HEK293 (cell line): ENCODE measurements at regions not wholly inside any gene's neighbourhood (a gene's known extent, or its start where the extent isn't known, plus 50 kb on each side); places are given as distances from the start of the nearest gene placed in this dataset.
A peak's percentile ranks its signal among the peaks of the same experiment; 100 is the strongest.
"Not testable (repeated sequence)": the region's sequence is repeated elsewhere in the genome, so short reads cannot be mapped to it uniquely, and the experiment has no call there.

Source experiments
- BCL11A ChIP-seq: fragments of 450-650 bp; formaldehyde crosslinking; IDR thresholded peaks from 2 replicates; pipeline ENCODE4 v1.5.1; 2016; ENCODE audit warnings: low read depth, missing biosample characterization, missing genetic modification characterization
- CTCF ChIP-seq: fragments of 450-650 bp; formaldehyde crosslinking; IDR thresholded peaks from 2 replicates; pipeline ENCODE4 v1.5.1; 2016; ENCODE audit warnings: missing biosample characterization, missing genetic modification characterization
- GFI1B ChIP-seq: fragments of 450-650 bp; formaldehyde crosslinking; IDR thresholded peaks from 2 replicates; pipeline ENCODE4 v1.5.1; 2016; ENCODE audit warnings: missing biosample characterization, missing genetic modification characterization
- REST ChIP-seq: fragments of 450-650 bp; formaldehyde crosslinking; IDR thresholded peaks from 2 replicates; pipeline ENCODE4 v1.5.1; 2016; ENCODE audit warnings: missing biosample characterization, missing genetic modification characterization
- SP2 ChIP-seq: fragments of 450-650 bp; formaldehyde crosslinking; IDR thresholded peaks from 2 replicates; pipeline ENCODE4 v1.5.1; 2016; ENCODE audit warnings: missing biosample characterization, missing genetic modification characterization
- ZBTB44 ChIP-seq: fragments of 450-650 bp; IDR thresholded peaks from 2 replicates; pipeline ENCODE4 v1.5.1; 2018; ENCODE audit warnings: missing biosample characterization, mild to moderate bottlenecking, missing genetic modification characterization
- ZNF138 ChIP-seq: fragments of 450-650 bp; formaldehyde crosslinking; IDR thresholded peaks from 2 replicates; pipeline ENCODE4 v1.5.1; 2016; ENCODE audit warnings: missing biosample characterization, missing genetic modification characterization, borderline replicate concordance
- ZNF24 ChIP-seq: fragments of 450-650 bp; formaldehyde crosslinking; IDR thresholded peaks from 2 replicates; pipeline ENCODE4 v1.5.1; 2016; ENCODE audit warnings: missing biosample characterization, missing genetic modification characterization
- ZNF274 ChIP-seq, 2 experiments: fragments of 200-500 bp in 1 of 2; fragments of 450-650 bp in 1 of 2; sonication (Bioruptor generic) in 1 of 2; formaldehyde crosslinking in 1 of 2; IDR thresholded peaks; 2 replicates each; pipeline versions ENCODE4 v1.5.1 to v1.6.1; 2014 to 2016; ENCODE audit warnings: borderline replicate concordance in 1 of 2, inconsistent platforms in 1 of 2, low read length in 1 of 2, missing biosample characterization in 1 of 2, missing genetic modification characterization in 1 of 2
- ZNF473 ChIP-seq: fragments of 450-650 bp; formaldehyde crosslinking; IDR thresholded peaks from 2 replicates; pipeline ENCODE4 v1.5.1; 2017; ENCODE audit warnings: missing biosample characterization, missing genetic modification characterization
- ZNF558 ChIP-seq: fragments of 450-650 bp; formaldehyde crosslinking; IDR thresholded peaks from 2 replicates; pipeline ENCODE4 v1.5.1; 2016; ENCODE audit warnings: missing biosample characterization, missing genetic modification characterization
- ZSCAN16 ChIP-seq: fragments of 450-650 bp; formaldehyde crosslinking; IDR thresholded peaks from 2 replicates; pipeline ENCODE4 v1.5.1; 2016; ENCODE audit warnings: missing biosample characterization, missing genetic modification characterization

GRCh38 chr14:106638786-106639452, 1112.5 kb downstream of the TMEM121 start:
- TF ChIP-seq ZSCAN16 (tag by site-specific recombination); ZNF274 (IDR thresholded peaks at IDR 0.05; ENCODE audit: low read length); ZNF274 (tag by site-specific recombination; IDR thresholded peaks at IDR 0.05; ENCODE audit: borderline replicate concordance); ZNF138; BCL11A; ZNF558 (tag by site-specific recombination); ZBTB44 (tag by site-specific recombination); SP2; ZNF473 (tag by site-specific recombination); GFI1B (tag by site-specific recombination); REST (tag by site-specific recombination); ZNF24: not testable (repeated sequence)
- peak; percentile 31; the same call in 1 of the 2 replicates for TF ChIP-seq CTCF
